DMS114 treated with DMSO at 0.1 percent for 48 hours (cell line): ENCODE measurements at regions not wholly inside any gene's neighbourhood (a gene's known extent, or its start where the extent isn't known, plus 50 kb on each side); places are given as distances from the start of the nearest gene placed in this dataset.
"Not testable (repeated sequence)": the region's sequence is repeated elsewhere in the genome, so short reads cannot be mapped to it uniquely, and the experiment has no call there.

Source experiments
- DNase-seq: peaks from one replicate; lab custom pipeline; 2025; ENCODE audit not compliant: unreplicated experiment; lab: John Stamatoyannopoulos, UW

DNA sequence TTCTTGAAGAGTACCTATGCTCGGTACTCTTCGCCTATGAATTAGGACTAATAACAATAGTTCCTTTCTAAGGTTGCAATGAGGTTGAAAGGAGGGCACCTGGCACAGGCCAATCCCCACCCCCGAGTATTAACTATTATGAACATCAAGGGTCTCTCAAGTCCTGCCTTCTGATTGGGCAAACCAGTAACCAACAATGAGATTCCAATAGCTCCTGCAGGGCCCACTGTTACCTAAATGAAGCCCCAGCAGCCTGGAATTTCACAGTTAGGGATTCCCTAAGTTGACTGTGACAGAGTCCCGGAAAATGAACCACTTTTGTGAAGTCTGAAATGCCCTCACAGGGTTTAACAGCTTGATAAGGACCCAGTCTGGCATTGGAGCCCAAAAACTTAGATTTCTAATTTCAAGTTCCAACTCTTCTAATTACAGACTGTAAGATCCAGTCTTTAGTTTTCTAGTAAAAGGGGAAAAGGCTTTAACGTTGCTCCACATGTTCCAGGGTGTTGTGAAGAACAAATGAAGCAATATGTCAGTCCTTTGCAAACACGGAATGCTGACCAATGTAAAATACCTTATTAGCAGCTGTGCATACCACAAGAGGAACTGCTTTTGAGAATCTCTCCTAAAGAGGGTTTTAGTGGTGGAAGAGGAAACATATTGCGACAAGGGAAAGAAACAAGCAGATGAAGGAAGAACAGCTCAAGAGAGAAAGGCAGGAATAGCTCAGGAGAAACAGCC is 277.7 kb upstream of the MAP2 start:
- DNase-seq: no peak

DNA sequence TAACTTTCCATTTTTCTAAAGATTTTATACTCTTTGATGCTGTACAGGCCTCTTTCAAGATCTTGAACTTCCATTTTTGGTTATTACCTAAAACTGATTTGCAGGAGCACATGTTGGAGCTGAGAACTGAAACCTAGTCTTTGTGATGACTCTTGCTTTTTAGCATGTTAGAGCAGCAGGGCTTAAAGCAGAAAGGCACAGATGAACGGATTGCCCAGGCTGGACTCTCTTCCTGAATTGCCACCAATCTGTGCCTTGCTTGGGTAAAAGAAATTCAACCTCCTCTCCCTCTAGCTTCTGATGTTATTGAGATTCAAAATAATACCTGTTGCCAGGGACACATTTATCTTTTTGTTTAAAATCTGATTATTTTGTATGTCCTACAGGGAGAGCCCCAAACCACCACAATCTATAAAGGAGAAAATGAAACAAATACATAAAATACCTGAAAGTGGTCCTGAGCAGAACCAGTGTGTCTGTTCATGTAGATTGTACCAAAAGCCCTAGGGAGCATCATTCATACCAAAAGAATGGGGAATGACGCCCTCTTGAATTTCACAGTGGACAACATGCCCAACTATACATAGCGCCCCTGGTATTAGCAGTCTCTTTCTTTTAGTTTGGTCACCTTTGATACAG is 277.0 kb upstream of the MAP2 start:
- no peak for DNase-seq

- no peak for DNase-seq
Measured at GRCh38 chr2:209147981-209148380, 275.9 kb upstream of the MAP2 start.

- DNase-seq: no peak
Measured at GRCh38 chr2:209160800-209161588, 262.9 kb upstream of the MAP2 start.

- no peak for DNase-seq
Measured at GRCh38 chr2:209162129-209162528, 261.7 kb upstream of the MAP2 start.

DNA sequence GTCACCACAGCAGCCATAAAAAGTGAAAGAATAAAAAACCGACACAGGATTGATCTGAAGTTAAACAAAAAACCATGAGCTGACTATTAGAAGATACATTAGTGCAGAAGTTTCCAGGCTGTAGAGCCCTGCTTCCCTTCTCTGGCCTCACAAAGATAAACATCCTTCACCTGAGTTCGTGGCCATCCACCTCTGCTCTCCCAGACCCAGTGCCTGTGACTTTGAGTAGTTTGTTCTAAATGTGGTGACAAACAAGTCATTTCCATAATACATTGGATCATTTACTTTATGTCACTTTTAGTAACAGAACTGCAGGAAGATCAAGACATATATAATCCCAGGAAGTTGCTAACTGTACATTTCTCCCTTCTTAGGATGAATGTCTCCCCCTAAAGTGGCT is 241.9 kb upstream of the MAP2 start:
- DNase-seq: no peak

DNA sequence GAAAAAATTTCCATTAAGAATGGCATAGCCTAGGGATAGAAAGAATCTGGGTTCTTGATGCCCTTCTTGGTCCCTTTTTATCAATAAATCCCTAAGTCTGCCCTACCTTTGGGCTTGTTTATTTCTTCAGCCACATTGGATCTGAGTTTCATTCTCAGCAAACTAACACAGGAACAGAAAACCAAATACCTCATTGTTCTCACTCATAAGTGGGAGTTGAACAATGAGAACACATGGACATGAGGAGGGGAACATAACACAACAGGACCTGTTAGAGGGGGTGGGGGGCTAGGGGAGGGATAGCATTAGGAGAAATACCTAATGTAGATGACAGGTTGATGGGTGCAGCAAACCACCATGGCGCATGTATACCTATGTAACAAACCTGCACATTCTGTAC is 237.0 kb upstream of the MAP2 start:
- not testable (repeated sequence) for DNase-seq

- DNase-seq: no peak
Measured at GRCh38 chr2:209189893-209190292, 234.0 kb upstream of the MAP2 start.

- no peak for DNase-seq
Measured at GRCh38 chr2:209191139-209191538, 232.7 kb upstream of the MAP2 start.

- DNase-seq: no peak
Measured at GRCh38 chr2:209194717-209195116, 229.1 kb upstream of the MAP2 start.

- DNase-seq: peak; percentile 0
Measured at GRCh38 chr2:209208211-209208610, 215.6 kb upstream of the MAP2 start.

DNA sequence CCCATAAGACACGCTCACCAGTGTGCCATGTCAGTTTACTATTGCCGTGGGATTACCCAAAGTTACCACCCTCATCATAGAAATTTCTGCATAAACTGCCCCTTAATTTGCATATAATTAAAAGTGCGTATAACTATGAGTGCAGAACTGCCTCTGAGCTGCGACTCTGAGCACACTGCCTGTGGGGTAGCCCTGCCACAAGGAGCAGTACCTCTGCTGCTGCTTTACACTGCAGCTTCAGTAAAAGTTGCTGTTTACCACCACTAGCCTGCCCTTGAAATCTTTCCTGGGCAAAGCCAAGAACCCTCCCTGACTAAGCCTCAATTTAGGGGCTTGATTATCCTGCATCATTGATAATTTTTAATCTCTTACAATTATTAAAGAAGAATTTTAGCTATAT is 213.9 kb upstream of the MAP2 start:
- no peak for DNase-seq

DNA sequence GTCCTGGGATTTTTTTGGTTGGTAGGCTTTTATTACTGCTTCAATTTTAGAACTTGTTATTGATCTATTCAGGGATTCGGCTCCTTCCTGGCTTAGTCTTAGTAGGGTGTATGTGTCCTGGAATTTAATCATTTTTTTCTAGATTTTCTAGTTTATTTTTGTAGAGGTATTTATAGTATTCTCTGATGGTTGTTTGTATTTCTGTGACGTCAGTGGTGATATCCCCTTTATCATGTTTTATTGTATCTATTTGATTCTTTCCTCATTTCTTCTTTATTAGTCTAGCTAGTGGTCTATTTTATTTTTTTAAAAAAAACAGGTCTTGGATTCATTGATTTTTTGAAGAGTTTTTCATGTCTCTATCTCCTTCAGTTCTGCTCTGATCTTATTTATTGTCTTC is 193.3 kb upstream of the MAP2 start:
- DNase-seq: no peak

DNA sequence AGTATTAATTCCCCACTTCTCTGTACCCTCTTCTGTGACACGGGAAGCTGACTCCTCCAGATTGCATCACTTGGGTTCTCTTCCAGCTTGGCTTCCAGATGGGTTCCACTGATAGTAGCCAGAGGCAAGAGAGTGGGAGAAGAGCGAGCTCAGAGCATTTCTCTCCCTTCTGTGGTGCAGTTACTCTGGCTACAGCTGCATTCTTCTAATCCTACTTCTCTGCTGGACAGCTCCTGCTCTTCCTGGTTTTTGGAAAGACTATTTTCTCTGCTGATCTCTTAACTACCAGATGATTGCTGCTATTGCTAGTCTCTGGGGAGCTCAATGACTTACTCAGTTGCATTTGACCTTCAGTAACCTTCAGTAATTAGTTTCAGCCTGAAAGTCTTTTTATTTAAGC is 187.5 kb upstream of the MAP2 start:
- DNase-seq: no peak

- DNase-seq: no peak
Measured at GRCh38 chr2:209238765-209239584, 184.9 kb upstream of the MAP2 start.

- no peak for DNase-seq
Measured at GRCh38 chr2:209239585-209239938, 184.3 kb upstream of the MAP2 start.

DNA sequence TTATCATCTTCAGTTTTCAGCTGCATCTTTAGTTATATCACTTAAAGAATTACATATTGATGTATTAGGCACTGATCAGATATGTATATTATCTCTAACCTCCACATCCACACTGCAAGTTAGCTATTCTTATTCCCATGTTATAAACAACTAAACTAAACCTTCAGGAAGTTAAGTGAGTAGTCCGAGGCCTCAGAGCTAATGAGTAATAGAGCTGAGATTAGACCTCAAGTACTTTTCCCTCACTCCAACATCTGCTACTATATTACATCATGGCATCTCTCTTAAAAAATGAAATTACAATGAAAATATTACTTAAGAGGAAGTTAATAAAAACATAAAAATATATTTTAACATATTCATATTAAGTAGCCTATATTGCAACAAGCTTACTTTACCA is 183.6 kb upstream of the MAP2 start:
- no peak for DNase-seq

DNA sequence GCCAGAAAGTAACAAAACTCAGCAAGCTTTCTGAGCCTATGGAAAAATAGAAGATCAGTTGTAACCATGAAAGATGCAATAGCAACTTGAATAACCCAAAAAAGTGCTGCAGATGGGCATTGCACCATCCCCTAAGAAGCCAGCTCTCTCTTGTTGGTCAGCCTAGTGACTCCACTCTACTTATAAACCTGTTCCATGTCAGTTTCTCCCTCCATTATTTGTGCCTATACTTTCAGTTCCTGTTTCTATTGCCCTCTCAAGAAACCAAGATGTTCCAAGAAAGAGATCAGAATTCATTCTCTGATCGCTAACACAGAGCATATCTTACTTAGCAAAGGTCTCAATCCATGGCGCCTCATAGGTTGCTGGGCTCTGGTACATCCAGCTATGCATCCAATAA is 170.3 kb upstream of the MAP2 start:
- no peak for DNase-seq

DNA sequence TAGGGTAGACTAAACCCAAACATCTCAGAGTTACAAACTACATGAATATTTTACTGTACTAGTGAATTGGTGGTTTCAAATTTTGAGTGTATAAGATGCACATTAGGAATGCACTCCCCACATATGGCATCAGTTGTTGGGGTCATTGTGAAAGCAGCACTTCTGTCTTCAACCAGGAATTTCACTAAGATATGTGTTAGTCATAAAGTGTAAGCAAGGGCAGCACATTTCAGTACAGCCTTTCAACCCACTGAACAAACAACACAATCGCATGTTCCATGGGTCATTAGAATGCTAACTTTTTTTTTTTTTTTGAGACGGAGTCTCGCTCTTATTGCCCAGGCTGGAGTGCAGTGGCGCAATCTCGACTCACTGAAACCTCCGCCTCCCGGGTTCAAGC is 164.1 kb upstream of the MAP2 start:
- no peak for DNase-seq

GRCh38 chr2:209260281-209260680 is 163.6 kb upstream of the MAP2 start:
- DNase-seq: no peak

- not testable (repeated sequence) for DNase-seq
Measured at GRCh38 chr2:209261366-209262053, 162.3 kb upstream of the MAP2 start.
